ENCODE measurements at regions not wholly inside any gene's neighbourhood (a gene's known extent, or its start where the extent isn't known, plus 50 kb on each side); places are given as distances from the start of the nearest gene placed in this dataset.

GRCh38 chr1:115411371-115412063 is 73.5 kb upstream of the NGF start:
- TF ChIP-seq CTCF (IDR thresholded peaks at IDR 0.05) (no peak), EZH2 (IDR thresholded peaks at IDR 0.05) (no peak)
